ENCODE measurements at regions not wholly inside any gene's neighbourhood (a gene's known extent, or its start where the extent isn't known, plus 50 kb on each side); places are given as distances from the start of the nearest gene placed in this dataset.

GRCh38 chr5:4703931-4704458 is 436.1 kb upstream of the ADAMTS16 start:
- TF ChIP-seq EZH2 (optimal IDR thresholded peaks at IDR 0.05; ENCODE audit: low read depth, low read length), result no peak
- TF ChIP-seq, protein P1, sequence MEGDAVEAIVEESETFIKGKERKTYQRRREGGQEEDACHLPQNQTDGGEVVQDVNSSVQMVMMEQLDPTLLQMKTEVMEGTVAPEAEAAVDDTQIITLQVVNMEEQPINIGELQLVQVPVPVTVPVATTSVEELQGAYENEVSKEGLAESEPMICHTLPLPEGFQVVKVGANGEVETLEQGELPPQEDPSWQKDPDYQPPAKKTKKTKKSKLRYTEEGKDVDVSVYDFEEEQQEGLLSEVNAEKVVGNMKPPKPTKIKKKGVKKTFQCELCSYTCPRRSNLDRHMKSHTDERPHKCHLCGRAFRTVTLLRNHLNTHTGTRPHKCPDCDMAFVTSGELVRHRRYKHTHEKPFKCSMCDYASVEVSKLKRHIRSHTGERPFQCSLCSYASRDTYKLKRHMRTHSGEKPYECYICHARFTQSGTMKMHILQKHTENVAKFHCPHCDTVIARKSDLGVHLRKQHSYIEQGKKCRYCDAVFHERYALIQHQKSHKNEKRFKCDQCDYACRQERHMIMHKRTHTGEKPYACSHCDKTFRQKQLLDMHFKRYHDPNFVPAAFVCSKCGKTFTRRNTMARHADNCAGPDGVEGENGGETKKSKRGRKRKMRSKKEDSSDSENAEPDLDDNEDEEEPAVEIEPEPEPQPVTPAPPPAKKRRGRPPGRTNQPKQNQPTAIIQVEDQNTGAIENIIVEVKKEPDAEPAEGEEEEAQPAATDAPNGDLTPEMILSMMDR (IDR thresholded peaks at IDR 0.05; ENCODE audit: low read length), result no peak

All from MM.1S (cell line).